ENCODE measurements at regions not wholly inside any gene's neighbourhood (a gene's known extent, or its start where the extent isn't known, plus 50 kb on each side); places are given as distances from the start of the nearest gene placed in this dataset.

- Histone ChIP-seq H2AK5ac (ENCODE audit: insufficient read length, low read length) (no peak overlapping the region), H3K79me1 (ENCODE audit: insufficient read depth, low read depth, low read length, poor library complexity, severe bottlenecking) (no peaks in the 10 kb centered on the region), H3T11ph (ENCODE audit: low read length) (no peak overlapping the region), H3K4me2 (ENCODE audit: insufficient read depth, insufficient read length, low read length) (no peak overlapping the region), H2BK20ac (ENCODE audit: low read depth, low read length, poor library complexity, severe bottlenecking) (no peak overlapping the region), H2AFZ (ENCODE audit: low read length) (no peak overlapping the region), H3K27me3 (ENCODE audit: insufficient read depth, low read length) (no peaks in the 10 kb centered on the region), H3K23me2 (ENCODE audit: insufficient read length, low read depth, low read length, poor library complexity, severe bottlenecking) (no peaks in the 10 kb centered on the region), H2BK15ac (ENCODE audit: low read depth, low read length) (no peak overlapping the region), H4K8ac (replicated peaks; ENCODE audit: insufficient read length, low read depth, low read length) (no peak overlapping the region), H2BK5ac (ENCODE audit: insufficient read length, low read length) (no peak overlapping the region), H3K4ac (ENCODE audit: low read depth, low read length) (no peak overlapping the region), H3K56ac (ENCODE audit: insufficient read length, low read depth, low read length) (no peak overlapping the region), H2BK120ac (ENCODE audit: low read depth, low read length, poor library complexity, severe bottlenecking) (no peak overlapping the region), H3K9me3 (ENCODE audit: control insufficient read depth, low read depth, low read length) (no peaks in the 10 kb centered on the region), H3K4me1 (ENCODE audit: insufficient read depth, low read length) (no peaks in the 10 kb centered on the region), H4K91ac (ENCODE audit: insufficient read length, low read depth, low read length) (no peak overlapping the region), H3K27ac (ENCODE audit: insufficient read length, low read depth, low read length) (no peak overlapping the region), H2BK12ac (ENCODE audit: insufficient read length, low read depth, low read length) (no peak overlapping the region), H3K14ac (ENCODE audit: insufficient read depth, low read length) (no peak overlapping the region), H3K9ac (ENCODE audit: extremely low read depth, insufficient read length, low read length) (no peak overlapping the region), H4K5ac (ENCODE audit: insufficient read length, low read depth, low read length) (no peak overlapping the region), H4K20me1 (ENCODE audit: control insufficient read depth, insufficient read depth, insufficient read length) (no peaks in the 10 kb centered on the region), H3K23ac (ENCODE audit: insufficient read length, low read depth, low read length) (no peak overlapping the region), H3K18ac (ENCODE audit: insufficient read length, low read depth, low read length) (no peak overlapping the region), H3K79me2 (ENCODE audit: insufficient read depth, low read length) (no peaks in the 10 kb centered on the region)
- no CpG with 5 or more reads among the region's 2 CpGs for WGBS (ENCODE audit: extremely low coverage, insufficient read length, low lambda C conversion rate)
- Mint-ChIP-seq H3K27ac (no peak overlapping the region), H3K36me3 (ENCODE audit: insufficient read depth in 1 of 3, low read depth in 3 of 3) (no peaks in the 10 kb centered on the region), H3K4me3 (no peak overlapping the region), H3K4me1 (no peaks in the 10 kb centered on the region), H3K9me3 (no peaks in the 10 kb centered on the region; a peak in 1 of 5 replicates), H3K27me3 (ENCODE audit: low read depth) (no peaks in the 10 kb centered on the region; the same call in 1 of the 2 replicates)
- no peak for DNase-seq
- TF ChIP-seq CTCF (conservative IDR thresholded peaks at IDR 0.05): no peak
Measured at GRCh38 chr13:64088491-64088890, 2672.8 kb upstream of the PCDH20 start.
